GM21447 (cell line): ENCODE measurements at regions not wholly inside any gene's neighbourhood (a gene's known extent, or its start where the extent isn't known, plus 50 kb on each side); places are given as distances from the start of the nearest gene placed in this dataset.
"Not testable (repeated sequence)": the region's sequence is repeated elsewhere in the genome, so short reads cannot be mapped to it uniquely, and the experiment has no call there.

ENCODE experiments used
- ATAC-seq: cut with Tn5 transposase; IDR thresholded peaks from one replicate; pipeline ENCODE4 v1.9.1; 2021; ENCODE audit not compliant: unreplicated experiment

DNA sequence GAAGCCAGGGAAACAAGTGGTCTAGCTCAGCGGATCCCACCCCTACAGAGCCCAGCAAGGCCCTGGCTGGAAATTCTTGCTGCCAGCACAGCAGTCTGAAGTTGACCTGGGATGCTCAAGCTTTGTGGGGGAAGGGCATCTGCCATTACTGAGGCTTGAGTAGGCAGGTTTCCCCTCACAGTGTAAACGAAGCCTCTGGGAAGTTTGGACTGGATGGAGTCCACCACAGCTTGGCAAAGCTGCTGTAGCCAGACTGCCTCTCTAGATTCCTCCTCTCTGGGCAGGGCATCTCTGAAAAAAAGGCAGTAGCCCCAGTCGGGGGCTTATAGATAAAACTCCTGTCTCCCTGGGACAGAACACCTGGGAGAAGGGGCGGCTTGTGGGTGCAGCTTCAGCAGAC is 365.9 kb upstream of the SALL1 start:
- ATAC-seq, result not testable (repeated sequence)

GRCh38 chr16:51510416-51510815 is 359.3 kb upstream of the SALL1 start:
- no peak for ATAC-seq

- ATAC-seq, result no peak
These were observed 358.3 kb upstream of the SALL1 start for GRCh38 chr16:51509336-51509735.

GRCh38 chr16:51508490-51509212 is 357.6 kb upstream of the SALL1 start:
- ATAC-seq, result no peak

GRCh38 chr16:51507286-51507685 is 356.2 kb upstream of the SALL1 start:
- no peak for ATAC-seq

- ATAC-seq, result no peak
These were observed 349.2 kb upstream of the SALL1 start for GRCh38 chr16:51500306-51500705.

DNA sequence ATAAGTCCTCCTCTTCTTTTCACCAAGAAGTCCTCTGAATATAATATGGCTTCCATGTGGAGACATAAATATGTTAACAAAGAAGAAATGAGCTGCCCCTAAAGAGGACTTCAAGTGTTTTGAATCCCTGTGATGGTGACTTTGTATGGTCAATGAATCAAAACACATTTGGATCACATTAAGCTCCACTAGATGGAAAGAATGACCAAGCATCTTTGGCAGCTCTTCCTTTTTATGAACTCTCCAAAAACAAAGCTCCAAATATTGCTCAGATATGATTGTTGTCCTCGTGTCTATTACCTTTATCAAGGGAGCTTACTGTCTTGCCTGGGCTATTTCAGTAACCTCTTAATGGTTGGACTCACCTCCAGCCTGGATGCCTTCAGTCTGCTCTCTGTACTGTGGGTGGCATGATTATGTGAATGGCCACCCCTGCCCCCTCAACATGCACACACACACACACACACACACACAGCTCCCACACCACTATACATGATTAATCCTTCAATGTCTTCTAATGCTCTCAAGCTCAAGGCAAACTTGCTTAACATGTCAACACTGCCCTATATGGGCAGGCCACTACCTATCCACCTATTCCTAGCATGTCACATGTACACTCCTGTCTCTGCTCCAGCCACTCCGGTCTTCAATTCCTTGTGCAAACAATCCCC is 346.6 kb upstream of the SALL1 start:
- ATAC-seq, result no peak

GRCh38 chr16:51490866-51491265 is 339.8 kb upstream of the SALL1 start:
- no peak for ATAC-seq

- no peak for ATAC-seq
These were observed 336.8 kb upstream of the SALL1 start for GRCh38 chr16:51487880-51488279.

DNA sequence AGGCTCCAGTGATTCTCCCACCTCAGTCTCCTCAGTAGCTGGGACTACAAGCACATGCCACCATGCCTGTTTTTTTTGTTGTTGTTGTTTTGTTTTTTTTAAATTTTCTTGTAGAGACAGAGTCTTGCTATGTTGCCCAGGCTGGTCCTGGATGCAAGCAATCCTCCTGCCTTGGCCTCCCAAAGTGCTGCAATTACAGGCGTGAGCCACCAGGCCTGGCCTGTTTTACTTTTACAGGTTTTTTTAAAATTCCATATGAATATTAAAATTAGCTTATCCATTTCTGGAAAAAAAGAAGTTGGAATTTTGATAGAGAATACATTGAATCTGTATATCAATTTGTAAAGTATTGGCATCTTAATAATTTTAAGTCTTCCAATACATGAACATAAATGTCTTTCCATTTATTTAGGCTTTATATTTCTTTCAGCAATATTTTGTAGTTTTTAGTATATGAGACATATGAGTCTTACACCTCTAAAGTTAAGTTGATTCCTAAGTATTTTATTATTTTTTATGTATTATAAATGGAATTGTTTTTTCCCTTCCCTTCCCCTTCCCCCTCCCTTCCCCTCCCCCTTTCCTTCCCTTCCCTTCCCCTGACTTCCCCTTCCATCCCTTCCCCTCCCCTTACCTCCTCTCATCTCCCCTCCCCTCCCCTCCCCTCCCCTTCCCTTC is 323.5 kb upstream of the SALL1 start:
- no peak for ATAC-seq

GRCh38 chr16:51473091-51473490 is 322.0 kb upstream of the SALL1 start:
- ATAC-seq, result no peak

DNA sequence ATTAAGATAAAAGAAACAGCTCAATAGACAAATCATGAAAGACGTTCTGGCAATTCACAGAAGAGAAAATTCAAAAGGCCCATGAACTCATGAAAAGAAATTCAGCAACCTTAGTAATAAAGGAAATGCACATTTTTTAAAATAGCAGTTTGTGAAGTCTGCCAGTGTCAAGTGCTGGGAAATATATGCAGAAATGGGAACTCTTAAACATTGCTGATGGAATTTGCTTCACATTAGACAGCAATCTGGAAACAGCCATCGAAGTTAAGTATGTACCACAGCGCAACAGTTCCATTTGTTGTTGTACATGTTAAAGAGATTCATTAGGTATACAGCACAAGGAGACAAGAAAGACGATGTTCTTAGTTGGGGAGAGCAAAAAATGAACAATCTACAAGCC is 319.4 kb upstream of the SALL1 start:
- no peak for ATAC-seq

DNA sequence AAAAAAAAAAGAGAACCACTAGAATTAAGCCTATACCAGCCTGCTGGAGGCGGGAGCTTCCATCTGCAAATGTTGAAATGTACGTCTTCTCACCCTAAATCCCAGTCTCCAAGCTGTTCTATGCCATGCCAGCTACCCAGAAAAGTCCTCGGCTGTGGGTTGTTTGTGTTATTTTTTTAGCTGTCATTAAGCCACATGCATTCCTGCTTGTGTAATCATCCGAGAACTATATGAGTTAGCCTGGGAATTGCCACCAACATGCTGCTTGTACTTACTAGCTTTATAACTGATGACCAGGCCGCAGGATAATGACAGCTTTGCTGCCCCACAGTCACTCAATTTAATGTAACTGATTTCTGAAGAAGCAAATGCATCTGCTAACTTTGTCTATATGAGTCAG is 313.9 kb upstream of the SALL1 start:
- no peak for ATAC-seq

- ATAC-seq, result no peak
These were observed 310.2 kb upstream of the SALL1 start for GRCh38 chr16:51461255-51461654.

- no peak for ATAC-seq
These were observed 307.5 kb upstream of the SALL1 start for GRCh38 chr16:51458356-51459140.

GRCh38 chr16:51457775-51458174 is 306.7 kb upstream of the SALL1 start:
- ATAC-seq, result no peak

- no peak for ATAC-seq
These were observed 304.3 kb upstream of the SALL1 start for GRCh38 chr16:51455398-51455797.

DNA sequence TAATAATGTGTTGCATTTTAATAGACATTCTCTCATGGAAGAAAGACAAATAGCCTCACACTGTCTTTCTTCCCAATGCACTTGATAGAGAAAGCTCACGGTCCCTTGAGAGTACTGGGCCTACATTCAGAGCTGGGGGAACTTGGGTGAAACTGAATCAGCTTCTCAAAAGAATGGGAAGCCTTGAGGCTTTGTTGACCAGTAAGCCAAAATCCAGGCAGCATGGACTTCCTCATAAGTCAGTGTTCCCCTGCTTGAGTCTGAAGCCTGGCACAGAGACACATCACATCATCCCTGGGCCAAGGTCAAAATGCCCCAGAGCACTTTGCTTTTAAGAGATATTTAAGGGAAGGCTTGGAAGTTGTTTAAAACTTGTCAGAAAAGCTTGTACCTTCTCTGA is 302.2 kb upstream of the SALL1 start:
- no peak for ATAC-seq

GRCh38 chr16:51450909-51451308 is 299.8 kb upstream of the SALL1 start:
- ATAC-seq, result no peak

DNA sequence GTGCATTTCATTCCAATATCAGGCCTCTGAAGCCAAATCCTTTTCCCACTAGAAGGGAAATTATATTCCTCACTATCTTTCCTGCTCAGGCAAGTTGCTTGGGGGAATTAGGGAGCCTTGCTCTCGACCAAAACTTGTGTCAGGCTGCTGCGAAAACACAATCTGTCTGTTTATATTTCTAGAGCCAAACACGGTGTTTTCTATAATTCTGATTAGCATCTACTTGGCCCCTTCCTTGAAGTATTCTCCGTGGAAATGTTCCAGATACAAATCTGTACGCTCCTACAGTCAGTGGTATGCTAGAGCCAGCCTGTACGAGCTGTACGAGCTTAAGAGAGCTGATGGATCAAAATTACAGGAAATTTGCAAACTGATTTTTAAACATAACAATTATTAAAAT is 299.3 kb upstream of the SALL1 start:
- ATAC-seq, result no peak

GRCh38 chr16:51449441-51449840 is 298.4 kb upstream of the SALL1 start:
- ATAC-seq, result no peak
